ENCODE measurements at regions not wholly inside any gene's neighbourhood (a gene's known extent, or its start where the extent isn't known, plus 50 kb on each side); places are given as distances from the start of the nearest gene placed in this dataset.

DNA sequence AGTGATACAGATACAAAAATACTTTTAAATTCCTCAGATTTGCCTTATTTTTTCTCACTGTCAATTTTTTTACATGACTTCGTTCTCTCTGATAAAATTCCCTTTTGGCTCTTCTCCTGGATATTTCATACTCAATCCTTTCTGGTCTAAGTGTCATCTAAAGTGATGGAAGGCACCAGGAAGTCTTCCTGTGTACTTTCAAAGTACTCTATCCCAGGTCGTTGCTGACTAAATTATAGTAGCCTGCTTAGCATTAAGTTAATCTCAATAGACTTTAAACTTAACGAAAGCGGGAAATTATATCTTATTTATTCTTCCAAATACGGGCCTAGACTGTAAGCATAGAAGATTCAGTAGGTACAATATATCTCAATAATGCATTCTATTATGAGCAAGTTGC lies 67.8 kb downstream of the CASP12 start:
- no peak for DNase-seq (ENCODE audit: low read depth, low spot score)

DNA sequence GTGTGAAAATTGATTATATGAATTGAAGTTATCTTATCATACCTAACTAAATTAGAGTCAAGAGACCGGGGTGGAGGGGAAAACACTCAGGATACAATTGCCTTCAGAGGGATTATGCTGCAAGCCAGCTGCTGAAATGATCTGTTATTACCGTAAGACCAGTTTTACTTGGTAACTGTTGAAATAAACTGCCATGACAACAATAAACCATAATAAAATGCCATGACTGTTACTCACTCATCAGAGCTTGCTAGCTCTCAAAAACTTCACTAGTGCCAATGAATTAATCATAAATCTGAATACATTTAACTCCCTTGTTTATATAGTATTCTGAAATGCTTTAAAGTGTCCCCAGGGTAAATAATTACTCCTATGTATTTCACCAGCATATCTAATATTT lies 68.2 kb downstream of the CASP12 start:
- no peak for DNase-seq (ENCODE audit: low read depth, low spot score)

DNA sequence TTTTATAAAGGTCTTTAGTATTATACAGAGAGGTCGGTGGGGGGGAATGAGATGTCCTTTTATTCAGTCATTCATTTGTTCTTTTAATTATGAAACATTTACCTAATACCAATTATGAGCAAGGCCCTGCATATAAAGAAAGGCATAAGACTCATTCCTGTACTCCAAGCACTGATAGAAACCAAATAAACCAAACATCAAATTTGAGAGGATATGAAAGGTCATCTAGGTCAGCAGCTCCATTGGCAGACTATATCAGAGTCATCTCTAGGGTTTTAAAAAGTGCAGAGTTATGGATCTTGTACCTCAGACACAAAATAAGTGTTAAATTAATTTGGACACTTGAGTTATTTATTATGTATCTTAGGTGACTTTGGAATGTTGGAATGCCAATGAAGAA lies 71.5 kb downstream of the CASP12 start:
- no peak for DNase-seq (ENCODE audit: low read depth, low spot score)

DNA sequence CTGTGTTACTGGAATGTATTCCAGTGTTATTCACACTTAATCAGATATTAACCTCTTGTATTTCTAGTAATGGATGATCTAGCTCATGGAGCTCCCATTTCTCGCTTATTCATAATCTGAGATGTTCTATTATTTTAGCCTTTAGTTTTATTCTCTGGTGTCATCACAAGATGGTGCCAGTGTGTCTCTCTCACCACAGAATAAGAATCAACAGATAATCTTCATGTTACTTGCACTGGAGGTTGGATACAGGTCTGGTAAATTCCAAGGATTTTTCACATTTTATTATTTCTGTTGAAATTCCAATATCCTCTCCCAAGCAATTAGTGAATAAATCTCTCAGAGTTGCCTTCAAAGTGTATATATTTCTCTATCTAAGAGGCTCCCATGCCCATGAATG lies 74.6 kb downstream of the CASP12 start:
- DNase-seq (ENCODE audit: low read depth, low spot score), result no peak

DNA sequence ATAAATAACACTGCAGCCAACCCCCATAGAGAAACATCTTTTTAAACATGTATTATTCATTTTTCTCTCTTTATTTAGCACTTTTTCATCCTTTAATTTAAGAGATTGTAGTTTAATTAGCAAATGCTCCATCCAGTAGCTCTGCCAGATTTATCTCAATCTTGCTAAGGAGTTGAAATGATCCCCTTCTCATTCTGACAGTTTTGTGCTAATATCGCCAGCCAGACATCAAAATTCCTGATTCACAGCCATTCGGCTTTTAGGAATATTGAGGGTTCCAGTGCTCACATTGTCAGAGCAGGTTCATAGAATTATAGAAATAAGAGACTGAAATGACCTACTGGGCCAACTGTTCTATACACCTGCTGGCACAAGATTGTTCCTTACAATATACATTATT lies 77.8 kb downstream of the CASP12 start:
- DNase-seq (ENCODE audit: low read depth, low spot score), result no peak

DNA sequence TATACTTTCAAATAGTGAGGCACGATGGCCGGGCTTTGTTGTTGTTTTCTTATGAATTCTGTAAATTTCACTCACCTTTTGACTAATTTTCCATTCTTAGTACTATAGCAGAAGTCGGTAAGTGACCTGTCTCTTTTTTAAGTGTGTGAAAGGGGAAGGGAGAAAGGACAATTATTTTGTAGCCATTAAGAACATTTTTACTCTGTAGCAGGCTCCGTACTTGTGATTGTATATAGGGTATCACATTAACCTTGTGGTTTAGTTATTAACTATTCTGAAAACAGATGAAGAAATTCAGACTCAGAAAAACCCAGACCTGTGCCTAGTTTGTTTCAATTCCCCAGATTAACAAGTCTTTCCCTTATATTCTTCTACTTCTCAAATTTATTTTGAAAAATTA lies 78.7 kb downstream of the CASP12 start:
- DNase-seq (ENCODE audit: low read depth, low spot score), result no peak

DNA sequence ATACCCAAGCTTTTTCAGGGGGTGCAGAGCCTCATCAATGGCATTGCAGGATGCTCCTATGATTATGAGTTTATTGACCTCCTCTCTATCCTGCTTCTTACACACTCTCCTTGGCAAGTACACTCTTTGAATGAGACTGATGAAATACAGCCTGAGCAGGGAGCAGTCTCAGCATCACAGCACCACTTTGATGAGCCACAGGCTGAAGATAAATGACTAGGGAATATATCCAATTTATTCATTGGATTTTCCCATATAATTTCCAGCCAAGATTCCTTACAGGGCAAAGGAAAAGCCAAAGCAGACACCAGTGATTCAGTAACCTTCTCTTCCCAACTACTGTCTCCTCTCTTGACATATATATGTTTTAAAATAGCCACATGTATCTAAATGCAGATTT lies 79.2 kb downstream of the CASP12 start:
- no peak for DNase-seq (ENCODE audit: low read depth, low spot score)

DNA sequence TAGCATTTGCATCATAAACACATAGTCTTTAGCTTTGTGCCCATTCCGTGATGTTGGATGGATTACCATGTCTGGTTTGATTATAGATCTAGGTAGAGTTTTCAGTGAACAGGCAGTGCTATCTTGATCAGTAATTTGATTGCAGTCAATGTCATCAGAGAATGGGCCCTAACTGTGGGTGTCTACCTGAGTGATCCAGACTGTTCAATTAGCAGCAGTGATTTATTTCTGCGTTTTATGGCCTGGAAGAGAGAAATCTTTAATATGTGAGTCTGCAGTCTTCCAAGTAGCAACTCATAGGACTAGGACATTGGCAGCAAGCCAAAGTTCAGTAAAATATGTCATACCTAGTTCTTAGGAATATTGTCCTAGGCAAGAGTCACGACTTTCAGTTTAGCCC lies 80.3 kb downstream of the CASP12 start:
- no peak for DNase-seq (ENCODE audit: low read depth, low spot score)

DNA sequence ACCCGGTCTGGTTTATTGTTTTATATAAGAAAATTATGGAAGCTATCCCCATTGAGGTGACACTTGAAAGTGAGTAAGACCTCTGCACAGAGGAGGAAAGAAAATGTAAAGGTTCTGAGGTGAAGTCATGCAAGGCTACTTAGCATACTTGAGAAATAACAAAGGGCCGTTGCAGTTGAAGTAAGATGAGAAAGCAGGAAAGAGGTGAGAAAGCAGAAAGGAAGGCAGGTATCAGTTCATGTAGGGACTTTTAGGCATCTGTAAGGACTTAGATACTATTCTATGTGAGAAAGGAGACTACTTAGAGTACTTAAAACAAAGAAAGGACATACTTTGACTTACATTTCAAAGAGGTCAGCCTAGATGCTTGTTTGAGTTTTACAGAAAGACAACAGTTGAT lies 84.7 kb downstream of the CASP12 start:
- no peak for DNase-seq (ENCODE audit: low read depth, low spot score)

DNA sequence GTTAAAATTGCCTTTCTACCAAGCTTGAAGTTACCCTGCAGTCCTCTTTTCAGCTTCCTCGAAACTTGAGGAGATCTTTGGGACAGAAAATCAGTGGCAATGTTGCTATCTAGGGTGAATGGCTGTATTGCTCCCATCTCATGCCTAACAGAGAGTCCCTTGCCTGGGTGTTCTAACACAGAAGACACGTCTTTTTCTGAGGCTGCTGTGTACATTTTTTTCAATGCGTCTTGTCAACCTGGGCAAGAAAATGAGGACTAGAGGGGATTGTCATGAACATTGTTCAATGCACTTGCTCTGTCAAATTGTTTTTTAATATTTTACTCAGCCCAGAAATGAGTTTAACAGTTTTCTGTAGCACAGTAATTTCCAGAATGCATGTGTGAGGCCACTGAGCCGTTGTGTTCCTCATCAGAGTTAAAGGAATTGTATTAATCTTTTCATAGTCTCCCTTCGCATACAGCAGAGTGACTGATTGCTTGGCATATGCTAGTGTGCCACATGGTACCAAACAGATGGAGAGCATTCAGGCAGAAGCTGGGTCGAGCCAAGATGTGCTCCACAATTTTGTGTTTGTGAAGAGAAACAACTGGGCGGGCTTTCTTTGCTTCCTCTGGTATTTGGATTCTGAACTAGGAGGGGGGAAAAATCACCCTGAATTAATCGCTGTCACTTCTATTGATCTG lies 86.0 kb downstream of the CASP12 start:
- DNase-seq (ENCODE audit: low read depth, low spot score), result no peak

DNA sequence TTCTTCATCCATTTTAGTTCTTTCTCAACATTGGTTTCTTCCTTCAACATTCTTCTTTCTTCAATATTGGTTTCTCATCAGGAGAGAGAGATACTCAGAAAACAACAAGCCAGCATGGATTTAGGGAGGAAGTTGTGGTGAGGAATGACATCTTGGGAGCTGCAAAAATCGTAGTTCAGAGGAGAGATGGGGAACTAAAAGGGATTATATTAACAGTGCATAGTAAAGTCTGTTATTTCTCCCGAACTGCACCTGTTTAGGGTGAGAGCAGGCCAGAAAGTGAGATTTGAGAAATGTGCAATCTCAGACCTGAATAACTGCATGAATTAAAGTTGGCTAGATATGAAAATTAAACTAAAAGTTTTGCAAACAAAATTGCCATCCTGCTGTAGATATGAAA lies 94.5 kb downstream of the CASP12 start:
- DNase-seq (ENCODE audit: low read depth, low spot score), result no peak

DNA sequence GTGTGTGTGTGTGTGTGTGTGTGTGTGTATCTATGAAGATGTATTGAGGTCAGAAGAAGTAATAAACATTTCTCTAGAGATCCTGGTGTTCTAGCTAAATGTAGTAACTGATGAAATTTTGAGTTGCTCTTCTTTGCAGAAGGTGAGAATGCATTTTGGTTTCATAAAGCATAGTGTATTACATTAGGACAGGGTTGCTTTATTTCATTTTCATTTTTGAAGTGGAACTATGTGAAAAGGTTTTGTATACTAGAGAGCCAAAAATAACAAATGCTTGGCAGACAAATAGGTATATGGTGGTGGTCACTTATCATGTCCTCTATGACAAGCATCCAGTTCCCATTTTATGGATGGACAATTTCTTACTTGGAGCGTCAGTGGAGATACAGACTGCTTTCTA lies 99.0 kb downstream of the CASP12 start:
- no peak for DNase-seq (ENCODE audit: low read depth, low spot score)

DNA sequence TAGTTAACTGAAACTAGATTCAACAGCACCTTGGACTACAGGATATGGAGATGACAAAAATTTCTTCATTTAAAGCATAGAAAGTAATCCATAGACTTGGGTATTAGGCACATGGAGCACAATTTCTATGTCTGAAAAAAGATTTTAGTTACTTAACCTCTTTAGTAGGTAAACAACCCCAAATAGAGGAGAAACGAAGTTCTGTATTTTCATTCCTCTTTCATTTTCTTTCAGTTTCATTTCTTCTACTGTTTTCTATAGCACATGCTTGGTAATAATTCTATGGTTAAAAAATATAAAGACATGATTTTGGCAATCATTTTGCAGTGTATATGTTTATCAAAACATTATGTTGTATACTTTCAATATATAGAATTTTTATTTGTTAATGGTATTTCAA lies 99.5 kb downstream of the CASP12 start:
- DNase-seq (ENCODE audit: low read depth, low spot score), result no peak

DNA sequence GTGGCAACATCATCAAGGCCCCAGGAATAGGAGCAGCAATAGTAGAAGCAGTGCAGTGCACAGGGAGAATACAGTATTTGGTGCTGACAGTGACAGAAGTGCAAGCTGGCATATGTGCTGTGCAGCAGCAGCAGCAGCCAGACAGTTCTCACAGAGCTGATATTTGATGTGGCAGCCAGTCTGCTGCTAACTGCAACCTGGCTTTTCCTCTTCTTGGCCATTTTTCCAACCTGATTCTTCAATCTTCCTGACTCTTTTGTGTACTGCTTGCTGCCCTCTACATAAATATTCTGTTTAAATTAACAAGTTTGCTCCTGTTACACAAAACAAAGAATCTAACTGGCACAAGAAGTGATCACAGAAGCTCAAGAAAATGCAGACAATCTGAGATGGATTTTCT lies 102.0 kb downstream of the CASP12 start:
- no peak for DNase-seq (ENCODE audit: low read depth, low spot score)

DNA sequence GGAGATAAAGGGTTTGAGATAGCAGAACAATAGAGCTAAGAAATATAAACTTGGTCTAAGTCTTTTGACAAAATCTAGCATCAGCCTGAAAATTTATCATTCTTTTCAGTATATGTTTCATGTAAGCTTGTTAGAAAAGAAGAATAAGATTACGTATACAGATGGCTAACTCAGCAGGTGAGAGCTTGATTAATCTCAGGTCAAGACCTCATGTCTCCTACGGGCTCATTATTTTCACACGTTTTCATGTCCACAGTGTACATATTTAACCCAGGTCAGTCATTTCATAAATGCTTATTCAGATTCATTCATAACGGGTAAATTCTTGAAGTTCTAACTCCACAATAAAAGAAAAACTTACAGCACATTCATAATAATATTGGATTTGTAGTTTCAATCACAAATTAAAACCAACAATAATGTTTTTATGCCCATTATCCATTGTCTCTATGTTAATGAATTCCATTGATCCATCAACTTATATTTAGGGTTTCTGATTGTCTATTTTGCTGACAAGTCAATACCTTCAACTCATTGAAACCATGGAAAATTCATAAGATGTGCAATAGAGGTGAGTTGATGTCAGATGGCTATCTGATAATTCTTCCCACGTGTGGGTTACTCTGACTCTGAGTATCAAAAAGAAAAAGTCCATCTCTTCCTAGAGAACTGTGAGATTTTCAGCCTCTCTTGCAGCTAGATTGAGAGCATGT lies 102.6 kb downstream of the CASP12 start:
- DNase-seq (ENCODE audit: low read depth, low spot score), result no peak

DNA sequence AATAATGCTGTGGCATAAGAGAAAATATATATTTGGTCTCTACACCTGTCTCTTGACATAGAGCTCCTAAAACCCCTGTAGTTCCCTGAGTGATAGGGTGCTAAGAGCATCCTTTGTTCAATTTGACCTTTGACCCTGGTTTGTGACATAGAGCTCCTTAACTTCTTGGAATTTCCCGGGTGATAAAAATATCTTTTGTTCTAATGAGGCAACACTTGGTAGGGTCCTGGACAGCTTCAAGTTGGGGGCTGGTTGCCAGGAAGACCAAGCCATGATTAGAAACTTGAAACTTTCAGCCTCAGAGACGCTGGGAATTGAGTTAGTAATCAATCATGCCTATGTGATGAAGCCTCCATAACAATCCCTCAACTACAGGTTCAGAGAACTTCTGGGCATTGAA lies 105.4 kb downstream of the CASP12 start:
- DNase-seq (ENCODE audit: low read depth, low spot score), result no peak

DNA sequence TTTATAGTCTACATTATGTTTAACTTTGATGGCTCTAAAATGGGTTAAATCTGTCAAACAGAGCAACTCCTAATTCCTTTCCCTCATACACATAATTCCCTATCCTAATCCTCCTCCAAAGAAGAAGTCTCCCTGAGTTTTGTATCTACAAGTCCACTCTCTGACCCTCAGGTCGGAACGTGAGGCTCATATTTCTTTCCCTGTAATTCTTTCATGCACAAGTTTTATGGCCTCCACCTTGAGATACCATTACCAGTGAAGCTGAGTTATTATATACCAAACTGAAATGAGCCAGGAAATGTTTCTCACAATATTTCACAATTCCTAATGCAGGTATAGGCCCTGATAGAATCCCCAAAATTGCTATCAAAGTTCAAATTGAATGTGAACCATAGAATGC lies 106.4 kb downstream of the CASP12 start:
- DNase-seq (ENCODE audit: low read depth, low spot score), result no peak

DNA sequence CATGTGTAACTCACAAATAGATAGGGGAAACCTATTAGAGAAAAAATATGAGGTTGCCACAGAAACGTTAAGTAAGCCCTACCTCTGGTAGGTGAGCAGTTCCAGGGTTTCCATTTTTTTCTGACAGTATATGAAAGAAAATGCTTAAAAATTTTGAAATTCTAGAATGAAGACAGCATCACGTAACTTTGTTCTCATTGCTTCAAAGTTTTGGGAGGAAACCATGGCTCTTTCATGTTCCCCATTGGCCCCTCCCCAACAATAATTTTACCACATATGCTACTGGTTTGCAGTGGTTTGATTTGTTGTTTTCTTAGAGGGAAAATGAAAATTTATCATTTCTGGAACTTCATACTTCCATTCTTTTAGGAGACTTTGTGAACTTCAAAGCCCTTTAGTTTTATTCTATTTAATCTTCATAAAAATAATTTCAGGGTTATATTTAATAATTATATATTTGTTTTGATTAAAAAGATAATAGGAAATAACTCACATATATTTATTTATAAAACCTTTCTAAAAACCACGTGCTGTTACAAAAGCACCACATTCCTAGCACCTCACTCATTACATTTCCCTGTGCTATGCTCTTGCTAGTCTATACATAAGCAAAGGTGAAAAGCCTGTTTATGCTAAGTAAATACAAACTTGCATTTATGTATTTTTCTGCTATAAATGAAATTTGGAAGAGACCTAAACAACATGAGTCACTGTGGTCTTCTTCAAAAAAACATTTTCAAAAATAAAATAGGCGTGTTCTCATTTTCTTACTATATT lies 113.4 kb downstream of the CASP12 start:
- DNase-seq (ENCODE audit: low read depth, low spot score), result no peak

DNA sequence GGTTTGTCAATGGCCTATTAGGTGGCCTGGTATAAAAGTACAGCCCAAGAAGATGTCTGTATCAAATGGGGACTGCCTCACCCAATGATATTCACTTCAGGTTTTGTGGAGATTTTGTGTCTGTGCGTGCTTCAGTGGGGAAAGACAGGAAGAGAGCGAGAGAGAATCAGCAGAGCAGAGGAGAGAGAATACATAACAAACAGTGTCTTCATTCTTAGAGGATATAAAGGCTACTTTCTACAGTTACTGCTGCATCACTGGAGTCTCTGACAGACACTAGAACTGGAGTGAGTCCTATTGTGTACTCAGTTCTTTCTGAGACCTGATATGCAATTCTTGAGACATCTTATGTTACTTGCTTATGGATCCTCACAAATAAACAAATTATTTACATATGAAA lies 115.0 kb downstream of the CASP12 start:
- no peak for DNase-seq (ENCODE audit: low read depth, low spot score)

DNA sequence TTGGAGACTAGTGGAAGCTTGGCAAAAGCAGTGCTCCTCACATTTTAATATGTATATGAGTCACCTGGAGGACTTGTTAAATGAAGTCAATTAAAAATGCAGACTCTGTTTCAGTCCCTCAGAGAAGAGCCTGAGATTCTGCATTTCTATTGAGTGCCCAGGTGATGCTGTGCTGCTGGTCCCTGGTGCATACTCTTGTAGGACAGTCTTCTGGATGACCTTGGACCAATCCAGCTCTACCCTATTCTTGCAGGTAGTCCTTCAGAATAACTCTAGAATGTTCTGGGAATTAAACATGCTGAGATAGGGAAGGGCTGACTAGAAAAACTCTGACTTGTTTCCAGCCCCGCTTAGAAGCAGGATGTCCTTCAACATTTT lies 115.9 kb downstream of the CASP12 start:
- no peak for DNase-seq (ENCODE audit: low read depth, low spot score)

DNA sequence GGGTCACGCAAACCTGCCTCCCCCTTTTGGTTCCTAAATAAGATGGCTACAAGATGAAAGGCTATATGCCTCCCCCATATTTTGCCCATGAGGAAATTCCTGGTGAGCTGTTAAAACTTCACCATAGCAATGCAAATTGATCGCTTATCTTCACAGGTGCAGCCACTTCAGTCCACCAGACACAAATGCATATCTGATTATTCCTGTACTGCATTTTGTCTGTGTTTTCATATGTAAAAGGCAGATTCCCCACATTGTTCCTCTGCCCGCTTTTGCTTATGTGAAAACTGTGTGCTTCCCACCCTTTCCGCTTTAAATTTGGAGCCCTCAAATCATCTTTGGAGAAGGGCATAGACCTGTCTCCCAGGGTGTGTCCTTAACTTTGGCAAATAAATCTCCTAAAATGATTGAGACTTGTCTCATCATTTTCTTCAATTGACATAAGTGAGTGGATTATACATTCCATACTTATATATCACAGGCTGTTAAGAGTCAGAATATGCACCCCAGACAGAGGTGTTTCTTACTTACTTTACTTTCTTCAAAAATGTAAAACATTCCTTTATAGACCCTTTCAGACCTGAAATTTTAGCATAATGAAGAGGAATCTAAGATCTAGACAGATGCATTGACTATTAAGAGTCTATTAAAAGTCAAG lies 116.4 kb downstream of the CASP12 start:
- DNase-seq (ENCODE audit: low read depth, low spot score), result no peak

DNA sequence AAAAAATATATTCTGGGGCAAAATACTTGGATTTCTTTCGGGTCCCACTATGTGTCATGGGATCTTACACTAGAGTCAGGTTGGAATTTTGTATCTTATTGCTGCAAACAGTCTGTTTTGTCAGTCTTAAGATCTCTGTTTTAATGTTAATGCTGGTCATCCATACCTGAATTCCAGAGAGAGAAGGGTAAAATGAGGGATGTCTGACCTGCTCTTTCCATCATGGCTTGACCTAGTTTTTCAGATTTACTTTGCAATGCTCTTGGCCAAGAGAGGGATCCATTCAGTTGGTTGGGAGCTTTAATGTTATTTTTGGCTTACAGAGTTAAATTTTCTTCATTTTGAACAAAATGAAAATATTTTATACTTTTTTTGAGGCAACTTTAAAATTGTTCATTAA lies 117.2 kb downstream of the CASP12 start:
- DNase-seq (ENCODE audit: low read depth, low spot score), result no peak

Data from smooth muscle cell of the brain vasculature (primary cell).